KG1 (cell line): ENCODE measurements at regions not wholly inside any gene's neighbourhood (a gene's known extent, or its start where the extent isn't known, plus 50 kb on each side); places are given as distances from the start of the nearest gene placed in this dataset.
"Not testable (repeated sequence)": the region's sequence is repeated elsewhere in the genome, so short reads cannot be mapped to it uniquely, and the experiment has no call there.

Source experiments
- DNase-seq: peaks from one replicate; lab custom pipeline; 2025; lab: John Stamatoyannopoulos, UW

GRCh38 chr10:6877722-6878392, 297.8 kb upstream of the PRKCQ start:
- no peak for DNase-seq

- DNase-seq = no peak
These were observed 297.3 kb upstream of the PRKCQ start for GRCh38 chr10:6877336-6877721.

DNA sequence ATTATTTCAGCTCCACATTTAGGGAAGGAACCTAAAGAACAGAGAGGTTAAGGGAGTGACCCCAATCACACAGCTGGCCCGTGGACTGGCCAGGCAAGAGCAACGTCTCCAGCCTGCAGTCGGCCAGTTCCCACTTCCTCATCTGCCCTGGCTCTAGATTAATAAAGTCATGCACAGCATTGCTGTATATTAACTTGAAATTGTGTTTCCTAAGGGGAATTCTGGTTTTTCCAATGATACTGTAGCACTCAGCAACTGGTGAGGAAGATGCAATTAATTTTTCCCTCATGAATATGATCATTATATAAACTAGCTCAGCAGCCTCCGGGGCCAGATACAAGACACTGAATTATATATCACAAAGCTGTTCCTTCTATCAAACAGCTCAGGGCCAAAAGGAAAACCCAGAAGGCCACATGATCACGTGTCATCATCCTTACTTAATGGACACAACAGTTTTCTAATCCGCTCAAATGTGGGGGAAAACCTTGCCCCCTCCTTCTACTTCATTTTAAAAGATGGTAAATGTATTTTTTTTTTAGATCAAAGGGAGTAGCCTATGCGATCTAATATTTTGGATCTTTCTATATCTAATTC, 295.3 kb upstream of the PRKCQ start:
- no peak for DNase-seq

DNA sequence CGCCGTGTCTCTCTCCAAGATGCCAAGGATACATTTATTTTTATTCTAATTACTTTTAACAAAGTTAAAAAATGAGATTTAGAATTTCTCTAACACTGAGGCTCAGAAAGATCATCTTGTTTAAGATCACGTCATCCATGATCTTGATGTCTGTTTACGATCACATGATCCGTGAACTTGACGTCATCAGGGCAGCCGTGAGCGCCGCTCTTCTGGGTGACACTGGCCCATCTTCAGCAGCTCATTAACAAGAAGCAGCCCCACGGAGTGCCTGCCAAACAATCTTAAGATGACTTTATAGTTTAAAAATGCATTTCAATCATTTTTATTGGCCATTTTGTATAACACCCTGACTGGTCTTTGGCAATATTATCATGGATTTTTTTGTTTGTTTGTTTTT, 291.1 kb upstream of the PRKCQ start:
- no peak for DNase-seq

- DNase-seq = no peak
These were observed 288.1 kb upstream of the PRKCQ start for GRCh38 chr10:6868036-6868725.

DNA sequence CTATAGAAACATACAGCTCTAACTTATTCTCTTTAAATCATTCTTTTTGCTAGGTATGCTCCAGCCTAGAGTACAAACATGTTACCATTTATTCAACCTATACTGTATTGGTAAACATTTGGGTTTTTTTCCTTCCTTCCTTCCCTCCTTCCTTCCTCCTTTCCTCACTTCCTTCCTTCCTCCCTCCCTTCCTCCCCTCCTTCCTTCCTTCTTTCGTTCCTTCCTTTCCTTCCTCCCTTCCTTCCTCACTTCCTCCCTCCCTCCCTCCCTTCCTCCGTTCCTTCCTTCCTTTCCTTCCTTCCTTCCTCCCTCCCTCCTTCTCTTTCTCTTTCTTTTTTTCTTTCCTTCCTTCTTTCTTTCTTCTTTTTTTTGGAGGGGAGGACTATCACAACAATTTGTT, 286.7 kb upstream of the PRKCQ start:
- DNase-seq = no peak

- DNase-seq = no peak
These were observed 284.1 kb upstream of the PRKCQ start for GRCh38 chr10:6864142-6864541.

- no peak for DNase-seq
These were observed 283.3 kb upstream of the PRKCQ start for GRCh38 chr10:6863381-6863780.

DNA sequence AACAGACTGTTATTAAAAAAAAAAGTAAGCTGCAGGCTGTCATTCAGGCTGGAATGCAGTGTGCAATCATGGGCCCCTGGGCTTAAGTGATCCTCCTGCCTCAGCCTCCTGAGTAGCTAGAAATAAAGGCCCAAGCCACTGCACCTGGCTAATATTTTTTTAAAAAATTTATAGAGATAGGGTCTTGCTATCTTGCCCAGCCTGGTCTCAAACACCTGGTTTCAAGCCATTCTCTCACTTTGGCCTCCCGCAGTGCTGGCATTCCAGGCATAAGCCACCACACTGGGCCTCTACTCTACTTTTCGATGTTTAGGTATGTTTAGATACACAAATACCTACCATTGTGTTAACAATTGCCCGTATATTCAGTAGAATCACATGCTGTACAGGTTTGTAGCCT, 270.4 kb upstream of the PRKCQ start:
- no peak for DNase-seq

GRCh38 chr10:6847561-6847960, 267.5 kb upstream of the PRKCQ start:
- no peak for DNase-seq

DNA sequence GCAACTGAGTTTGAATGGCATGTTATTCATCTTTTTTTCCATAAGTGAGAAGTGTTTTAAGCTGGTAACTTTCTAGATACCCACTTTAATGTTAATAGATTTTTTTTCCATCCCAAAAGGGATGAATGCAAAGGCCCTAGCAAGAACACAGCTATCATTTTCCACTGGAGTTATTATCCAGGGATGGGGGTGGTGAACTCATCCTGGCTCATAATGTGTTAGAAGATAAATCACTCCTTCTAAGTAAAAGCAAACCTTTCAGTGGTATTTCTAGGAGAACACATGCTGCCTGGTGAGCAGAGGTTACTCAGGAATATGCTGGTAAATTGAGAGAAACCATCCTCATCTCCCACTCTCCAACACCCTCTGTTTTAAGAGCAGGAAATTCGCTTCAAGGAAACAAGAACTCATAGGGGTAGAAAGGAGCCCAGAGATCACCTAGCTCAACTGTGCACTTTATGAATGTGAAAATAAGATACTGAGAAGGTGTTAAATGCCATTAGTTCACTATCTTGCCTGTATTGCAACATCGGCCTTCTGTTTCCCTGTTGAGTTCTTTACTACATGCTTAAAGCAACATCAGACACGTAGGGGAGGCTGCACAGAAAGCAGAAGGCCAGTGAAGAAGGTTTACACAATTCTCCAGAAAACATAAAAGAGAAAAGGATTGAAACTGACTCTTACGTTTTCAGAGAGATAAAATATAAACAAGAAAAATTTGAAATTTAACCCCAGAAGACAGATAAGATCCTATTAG, 264.0 kb upstream of the PRKCQ start:
- DNase-seq = no peak

DNA sequence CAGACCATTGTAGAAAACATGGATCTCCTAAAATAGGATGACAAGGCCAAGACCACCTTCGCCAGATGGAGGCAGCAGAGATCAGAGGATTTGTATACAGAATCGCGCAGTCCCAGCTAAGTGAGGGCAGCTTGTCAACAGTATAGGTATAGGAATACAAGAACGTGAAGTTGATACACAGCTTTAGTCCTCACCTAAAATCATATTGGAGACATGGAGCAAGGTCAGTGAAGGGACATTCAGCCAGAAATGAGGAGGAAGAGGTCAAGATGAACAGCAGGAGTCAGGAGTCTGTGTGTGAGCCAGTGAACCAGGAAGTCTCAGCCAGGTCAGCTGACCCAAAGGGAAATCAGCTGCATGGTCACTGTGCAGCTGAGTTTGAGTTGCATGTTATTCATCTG, 263.4 kb upstream of the PRKCQ start:
- no peak for DNase-seq

DNA sequence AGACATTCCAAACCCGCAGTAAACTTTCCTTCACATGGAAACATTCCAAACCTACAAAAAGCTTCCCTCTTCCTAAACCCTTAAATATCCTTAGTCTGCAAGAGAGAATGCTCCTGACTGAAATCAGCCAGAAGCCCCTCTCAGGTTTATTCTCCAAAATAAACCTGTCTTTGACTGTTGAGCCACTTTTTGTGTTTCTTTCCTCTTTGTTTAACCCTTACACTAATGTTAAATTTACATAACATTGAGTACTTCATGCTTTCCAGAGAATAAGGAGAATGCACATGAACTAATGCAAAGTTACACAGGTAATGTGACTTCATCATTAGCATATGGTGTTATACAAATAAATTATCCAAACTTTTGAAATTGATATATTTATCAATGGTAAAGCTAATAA, 262.6 kb upstream of the PRKCQ start:
- no peak for DNase-seq

DNA sequence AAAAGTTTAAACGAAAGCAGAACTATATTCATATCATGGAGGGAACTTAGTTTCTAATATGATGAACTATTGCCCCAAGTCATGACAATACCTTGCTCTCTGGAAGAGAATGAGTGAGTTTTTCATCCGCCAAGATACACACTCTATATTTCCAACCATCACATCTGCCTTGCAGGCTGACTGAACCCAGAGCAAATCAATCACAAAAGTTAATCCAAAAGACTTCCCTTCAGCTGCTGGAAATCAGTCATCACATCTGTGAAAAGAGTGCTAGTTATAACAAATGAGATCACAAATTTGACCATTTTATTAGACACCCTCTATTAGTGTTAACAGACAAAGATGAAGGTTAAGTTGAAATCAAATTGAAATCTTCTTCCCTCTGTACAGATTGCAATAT, 261.7 kb upstream of the PRKCQ start:
- DNase-seq = no peak

DNA sequence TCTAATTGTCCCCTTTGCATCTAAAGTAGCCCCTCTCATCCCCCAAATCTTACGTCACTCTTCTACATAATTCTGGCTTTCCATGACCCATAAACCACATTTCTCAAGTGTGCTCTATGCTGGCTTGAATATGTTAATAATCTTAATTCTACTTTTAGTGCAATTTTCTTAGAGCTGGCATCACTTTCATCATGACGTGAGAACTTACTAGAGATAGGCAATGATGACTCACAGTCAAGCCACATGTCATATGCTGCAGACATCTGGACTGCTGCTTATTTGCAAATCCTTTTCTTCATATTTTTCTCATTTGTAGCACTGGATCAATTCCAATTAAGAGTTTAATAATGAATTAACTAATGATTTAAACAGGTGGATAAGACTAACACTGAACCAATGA, 260.7 kb upstream of the PRKCQ start:
- no peak for DNase-seq

DNA sequence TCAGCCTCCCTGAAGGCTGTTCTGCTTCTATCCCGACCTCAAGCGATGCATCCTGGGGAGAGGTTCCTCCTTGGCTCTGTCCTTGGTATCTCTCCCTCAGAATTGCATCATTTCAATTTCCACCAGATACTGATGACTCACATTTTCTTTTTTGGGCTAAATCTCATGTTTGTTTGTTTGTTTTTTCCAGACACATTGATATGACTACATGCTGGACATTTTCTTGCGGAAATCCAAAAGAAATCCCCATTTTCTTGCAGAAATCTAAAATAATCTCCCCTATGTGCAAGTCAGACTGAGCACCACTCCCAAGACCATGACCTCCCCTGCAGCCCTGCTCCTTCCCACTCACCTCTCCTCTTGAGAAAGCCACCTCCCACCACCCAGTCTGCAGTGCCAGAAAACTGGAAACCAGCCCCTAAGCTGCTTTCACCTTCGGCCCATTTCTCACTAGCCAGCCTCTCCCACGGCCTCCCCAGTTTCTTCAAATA, 260.2 kb upstream of the PRKCQ start:
- DNase-seq = no peak

- DNase-seq = no peak
These were observed 258.0 kb upstream of the PRKCQ start for GRCh38 chr10:6838118-6838517.

DNA sequence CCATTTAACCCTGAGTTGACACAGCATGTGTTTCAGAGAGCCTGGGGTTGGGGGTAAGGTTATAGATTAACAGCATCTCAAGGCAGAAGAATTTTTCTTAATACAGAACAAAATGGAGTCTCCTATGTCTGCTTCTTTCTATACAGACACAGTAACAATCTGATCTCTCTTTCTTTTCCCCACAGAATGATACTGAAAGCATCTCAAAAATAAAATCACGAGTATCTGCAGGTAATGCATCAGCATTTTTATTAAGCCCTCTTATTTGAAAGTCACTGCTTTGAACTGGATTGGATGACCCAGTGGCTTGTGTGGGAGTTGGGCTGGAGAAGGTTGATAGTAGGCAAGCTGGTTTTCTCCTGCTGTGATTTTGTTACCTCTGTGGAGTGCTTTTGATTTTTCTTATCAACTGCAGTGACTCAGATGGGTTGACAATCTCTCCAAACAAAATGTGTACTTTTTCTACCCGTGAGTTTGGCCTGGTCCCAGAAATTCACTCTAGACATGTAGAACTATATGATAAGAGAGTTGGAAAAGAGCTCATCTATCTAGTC, 253.5 kb upstream of the PRKCQ start:
- no peak for DNase-seq

GRCh38 chr10:6830981-6831380, 250.9 kb upstream of the PRKCQ start:
- not testable (repeated sequence) for DNase-seq

- DNase-seq = not testable (repeated sequence)
These were observed 244.7 kb upstream of the PRKCQ start for GRCh38 chr10:6824793-6825192.

GRCh38 chr10:6823770-6824169, 243.7 kb upstream of the PRKCQ start:
- no peak for DNase-seq

- no peak for DNase-seq
These were observed 239.2 kb upstream of the PRKCQ start for GRCh38 chr10:6819301-6819700.
